WI38 (cell line): ENCODE measurements at regions not wholly inside any gene's neighbourhood (a gene's known extent, or its start where the extent isn't known, plus 50 kb on each side); places are given as distances from the start of the nearest gene placed in this dataset.

Source experiments
- H3K4me3 ChIP-seq: 2 replicates; pipeline ENCODE4 v1.5.1; 2011; ENCODE audit warnings: low read depth, mild to moderate bottlenecking, control low read depth, low read length
- CTCF ChIP-seq: IDR thresholded peaks from 2 replicates; pipeline ENCODE4 v1.5.1; 2012; ENCODE audit warnings: low read depth, mild to moderate bottlenecking, control low read depth, low read length

GRCh38 chr20:11190741-11191140, 516.9 kb upstream of the JAG1 start:
- TF ChIP-seq CTCF = no peak
- H3K4me3 ChIP-seq = no peak overlapping the region

- no peak overlapping the region for H3K4me3 ChIP-seq
- no peak for TF ChIP-seq CTCF
Observed at GRCh38 chr20:11192106-11192505, 518.3 kb upstream of the JAG1 start.

GRCh38 chr20:11193241-11193640, 519.4 kb upstream of the JAG1 start:
- TF ChIP-seq CTCF = no peak
- H3K4me3 ChIP-seq = no peak overlapping the region

- H3K4me3 ChIP-seq = no peak overlapping the region
- TF ChIP-seq CTCF = no peak
Observed at GRCh38 chr20:11195169-11195568, 521.4 kb upstream of the JAG1 start.

GRCh38 chr20:11195899-11196558, 522.2 kb upstream of the JAG1 start:
- no peak overlapping the region for H3K4me3 ChIP-seq
- no peak for TF ChIP-seq CTCF

- TF ChIP-seq CTCF = no peak
- no peak overlapping the region for H3K4me3 ChIP-seq
Observed at GRCh38 chr20:11197851-11198250, 524.1 kb upstream of the JAG1 start.

- no peak for TF ChIP-seq CTCF
- H3K4me3 ChIP-seq = no peak overlapping the region
Observed at GRCh38 chr20:11200423-11200822, 526.6 kb upstream of the JAG1 start.
